GM10248 (cell line): ENCODE measurements at regions not wholly inside any gene's neighbourhood (a gene's known extent, or its start where the extent isn't known, plus 50 kb on each side); places are given as distances from the start of the nearest gene placed in this dataset.

Experiments used
- CTCF ChIA-PET: fragments of 300-600 bp; sonication (Branson Sonifier 250); formaldehyde crosslinking; extraction: SDS; loops from one replicate; lab custom pipeline; 2021; ENCODE audit warnings: antibody characterized with exemption; lab: Yijun Ruan, JAX
- POLR2A ChIA-PET: fragments of 350-650 bp; sonication (Branson Sonifier 250); formaldehyde crosslinking; extraction: SDS; loops from one replicate; lab custom pipeline; 2020; ENCODE audit warnings: antibody characterized with exemption; lab: Yijun Ruan, JAX
- DNase-seq: peaks from one replicate; pipeline ENCODE4 v3.0.0; 2012; ENCODE audit errors: extremely low spot score
- TF ChIP-seq, protein P1 (sequence below): IDR thresholded peaks from 2 replicates; pipeline ENCODE4 v1.5.1; 2012; ENCODE audit warnings: mild to moderate bottlenecking, low read depth; ENCODE audit errors: extremely low read depth, missing control alignments, control extremely low read depth

DNA sequence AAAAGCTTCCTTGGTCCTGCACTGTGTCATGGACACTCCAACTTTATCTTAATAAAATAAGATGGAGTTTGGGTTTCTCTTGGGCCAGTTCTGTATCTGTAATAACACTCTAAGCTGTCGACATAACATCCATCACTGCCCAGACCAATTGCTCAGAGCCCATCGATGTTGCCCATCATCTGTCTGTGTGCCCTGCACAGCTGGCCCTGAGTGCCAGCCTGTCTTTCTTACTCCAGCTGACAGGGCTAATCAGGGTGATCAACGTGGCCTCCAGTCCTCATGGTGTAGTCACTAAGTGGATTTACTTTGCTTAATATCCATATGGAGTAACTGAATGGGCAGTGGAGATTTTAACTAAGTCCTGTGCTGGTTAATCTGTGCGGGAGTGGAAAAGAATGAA, 419.8 kb upstream of the TPM1 start:
- ChIA-PET POLR2A (no interaction called here), CTCF (no interaction called here)
- TF ChIP-seq, protein P1, sequence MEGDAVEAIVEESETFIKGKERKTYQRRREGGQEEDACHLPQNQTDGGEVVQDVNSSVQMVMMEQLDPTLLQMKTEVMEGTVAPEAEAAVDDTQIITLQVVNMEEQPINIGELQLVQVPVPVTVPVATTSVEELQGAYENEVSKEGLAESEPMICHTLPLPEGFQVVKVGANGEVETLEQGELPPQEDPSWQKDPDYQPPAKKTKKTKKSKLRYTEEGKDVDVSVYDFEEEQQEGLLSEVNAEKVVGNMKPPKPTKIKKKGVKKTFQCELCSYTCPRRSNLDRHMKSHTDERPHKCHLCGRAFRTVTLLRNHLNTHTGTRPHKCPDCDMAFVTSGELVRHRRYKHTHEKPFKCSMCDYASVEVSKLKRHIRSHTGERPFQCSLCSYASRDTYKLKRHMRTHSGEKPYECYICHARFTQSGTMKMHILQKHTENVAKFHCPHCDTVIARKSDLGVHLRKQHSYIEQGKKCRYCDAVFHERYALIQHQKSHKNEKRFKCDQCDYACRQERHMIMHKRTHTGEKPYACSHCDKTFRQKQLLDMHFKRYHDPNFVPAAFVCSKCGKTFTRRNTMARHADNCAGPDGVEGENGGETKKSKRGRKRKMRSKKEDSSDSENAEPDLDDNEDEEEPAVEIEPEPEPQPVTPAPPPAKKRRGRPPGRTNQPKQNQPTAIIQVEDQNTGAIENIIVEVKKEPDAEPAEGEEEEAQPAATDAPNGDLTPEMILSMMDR: no peak
- DNase-seq: no peak

DNA sequence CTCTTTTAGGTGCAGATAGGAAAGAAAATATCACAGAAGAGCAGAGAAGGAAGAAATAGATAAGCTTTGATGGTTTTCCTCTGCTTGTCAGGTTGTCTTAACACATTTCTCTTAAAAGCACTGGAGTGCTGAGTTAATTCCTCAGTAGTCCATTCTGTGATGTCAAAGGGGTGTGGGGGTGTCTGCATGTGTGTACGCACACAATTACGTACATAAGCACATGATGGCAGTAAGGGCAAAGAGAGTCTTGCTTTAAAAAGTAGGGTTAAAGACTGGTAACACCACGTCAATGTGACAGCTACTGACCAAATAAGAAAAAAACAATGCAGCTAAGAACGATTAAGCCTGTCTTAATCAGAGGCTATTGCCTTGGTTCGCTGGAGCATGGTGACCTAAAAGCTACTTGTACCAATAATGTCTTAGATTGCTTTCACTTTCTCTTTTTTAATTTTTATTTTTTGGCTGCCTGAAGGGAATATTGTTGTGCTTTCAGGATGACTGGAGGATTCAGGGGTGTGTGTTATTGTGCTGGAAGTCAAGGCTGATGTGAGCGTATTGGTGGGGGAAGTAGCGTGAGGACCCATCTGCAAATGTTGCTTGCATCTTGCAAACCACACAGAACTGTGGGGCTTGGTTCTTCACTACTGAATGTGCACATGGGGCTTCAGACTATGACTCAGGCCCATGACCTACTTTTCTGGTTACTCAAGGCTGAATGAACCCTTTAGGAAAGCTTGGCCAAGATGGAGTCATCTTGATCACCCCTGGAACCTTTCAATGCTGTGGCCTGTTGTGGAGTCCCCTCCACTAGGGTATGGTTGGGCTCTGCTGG, 417.8 kb upstream of the TPM1 start:
- ChIA-PET CTCF (interaction anchor here (1.2 to 1.5 kb wide), 3 partner anchors 9 to 39 kb away, joined by 3 to 5 read pairs (median 3); no protein-coding TSS in a partner anchor), POLR2A (no interaction called here)
- TF ChIP-seq, protein P1: no peak
- no peak for DNase-seq

DNA sequence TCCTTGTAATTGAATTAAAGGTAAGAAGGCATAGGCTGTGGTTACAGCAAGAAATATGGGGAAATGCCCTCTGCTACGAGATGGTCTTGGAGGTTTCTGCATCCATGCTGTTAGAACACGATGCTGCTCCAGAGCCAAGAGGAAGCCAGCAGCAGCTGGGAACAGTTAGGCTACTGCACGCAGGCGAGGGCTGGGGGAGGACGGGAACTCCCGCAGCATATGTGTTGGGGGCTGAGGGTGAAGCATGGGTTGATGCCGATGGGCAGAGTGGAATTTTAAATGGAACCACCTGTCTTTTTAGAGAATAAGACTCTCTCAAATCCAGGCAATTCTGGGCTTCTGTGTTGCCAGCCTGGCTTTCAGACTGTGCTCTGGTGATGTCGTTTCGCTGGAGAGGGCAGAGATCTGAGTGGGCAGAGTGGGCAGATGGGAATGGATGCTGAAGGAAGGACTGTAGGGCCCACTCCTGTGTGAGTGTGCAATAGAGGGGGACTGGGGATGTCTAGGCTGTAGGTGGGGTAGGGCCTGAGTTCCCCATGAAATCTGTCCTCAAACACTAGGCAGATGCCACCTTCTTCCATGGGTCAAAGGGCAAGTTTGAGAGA, 417.0 kb upstream of the TPM1 start:
- ChIA-PET POLR2A (interaction anchor here (0.6 kb wide), 1 partner anchor 468 kb away, joined by 4 read pairs; no protein-coding TSS in a partner anchor), CTCF (no interaction called here)
- DNase-seq: no peak
- TF ChIP-seq, protein P1: no peak

DNA sequence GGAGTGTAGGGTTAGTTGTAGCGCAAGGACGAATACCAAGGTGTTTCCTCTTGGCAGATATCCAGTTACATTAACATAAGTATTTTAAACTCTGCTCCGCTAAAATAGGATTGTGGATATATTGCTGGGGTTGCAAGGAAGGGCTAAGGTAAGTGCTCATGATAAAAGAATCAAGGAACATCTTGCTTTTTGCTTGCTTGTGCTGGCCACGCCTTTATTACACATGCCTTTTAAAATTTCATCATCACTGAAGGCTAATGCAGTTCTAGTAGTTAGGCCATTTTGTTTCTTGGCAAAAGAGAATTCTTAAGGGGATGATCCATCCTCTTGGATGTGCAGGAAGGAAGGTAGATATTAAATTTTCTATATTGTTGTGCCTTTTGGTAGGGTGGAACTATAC, 415.6 kb upstream of the TPM1 start:
- CTCF ChIA-PET: no interaction called here
- no peak for DNase-seq
- POLR2A ChIA-PET: no interaction called here
- TF ChIP-seq, protein P1: no peak

DNA sequence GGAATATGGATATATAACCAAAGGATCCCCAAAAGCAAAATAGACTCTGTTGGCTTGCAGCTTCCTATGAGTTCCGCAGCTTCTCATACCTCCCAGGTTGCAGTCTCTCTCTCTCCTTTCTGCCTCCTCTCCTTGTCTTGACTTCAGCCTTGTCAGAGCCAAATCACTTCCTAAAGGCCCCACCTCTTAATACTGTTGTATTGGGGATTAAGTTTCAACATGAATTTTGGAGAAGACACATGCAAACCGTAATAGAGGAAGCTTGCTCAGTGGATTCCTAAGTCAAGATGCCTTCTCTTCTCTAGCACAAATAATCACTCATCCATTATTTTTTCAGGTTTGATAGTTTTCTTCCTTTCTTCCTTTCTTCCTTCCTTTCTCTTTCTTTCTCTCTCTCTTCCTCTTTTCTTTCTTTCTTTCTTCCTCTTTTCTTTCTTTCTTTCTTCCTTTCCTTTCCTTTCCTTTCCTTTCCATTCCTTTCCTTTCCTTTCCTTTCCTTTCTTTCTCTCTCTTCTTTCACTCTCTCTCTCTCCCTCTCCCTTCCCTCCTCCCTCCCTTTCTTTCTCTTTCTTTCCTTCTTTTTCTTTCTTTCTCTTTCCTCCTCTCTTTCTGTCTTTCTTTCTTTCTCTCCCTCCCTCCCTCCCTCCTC, 411.3 kb upstream of the TPM1 start:
- no peak for DNase-seq
- CTCF ChIA-PET: no interaction called here
- POLR2A ChIA-PET: no interaction called here

More for the DNA sequence above, 411.3 kb upstream of the TPM1 start:
- TF ChIP-seq, protein P1: no peak
